ENCODE measurements at regions not wholly inside any gene's neighbourhood (a gene's known extent, or its start where the extent isn't known, plus 50 kb on each side); places are given as distances from the start of the nearest gene placed in this dataset.

DNA sequence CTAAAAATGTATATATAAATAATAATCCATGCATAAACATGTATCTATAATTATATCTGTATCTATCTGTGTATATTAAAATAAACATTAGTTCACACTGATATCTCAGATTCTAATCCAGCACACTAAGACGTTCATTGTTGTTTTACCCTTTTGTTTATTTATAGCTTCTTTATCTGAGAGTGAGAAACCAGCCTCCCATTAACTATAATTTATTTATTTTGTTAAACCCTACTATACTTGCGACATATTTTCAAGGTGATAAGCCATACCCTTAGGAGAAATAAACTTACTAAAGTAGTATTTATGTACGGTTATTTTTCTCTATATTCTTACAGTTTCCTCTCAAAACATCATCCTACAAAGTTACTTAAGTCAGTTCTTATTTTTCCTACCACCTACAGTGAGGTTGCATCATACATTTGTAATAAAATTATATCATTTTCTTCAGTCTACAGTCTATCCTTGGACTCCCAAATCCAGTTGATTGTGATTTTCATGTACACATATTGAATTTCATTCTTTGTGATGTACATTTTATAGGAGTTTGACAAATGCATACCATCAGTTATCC lies 726.4 kb upstream of the FAM174A start:
- ATAC-seq (ENCODE audit: insufficient read depth, low read depth) = no peak
- H3K27ac ChIP-seq (ENCODE audit: low read length) = no peak overlapping the region
- no peak for DNase-seq
- no peak overlapping the region for H2AFZ ChIP-seq (ENCODE audit: low read depth, low read length)
- H3K4me3 ChIP-seq (ENCODE audit: low read depth in 1 of 2, low read length in 2 of 2) = no peak overlapping the region
- no peak overlapping the region for H3K4me2 ChIP-seq (ENCODE audit: insufficient read depth, low read length)
- no peaks in the 10 kb centered on the region for H3K9me3 ChIP-seq (ENCODE audit: insufficient read depth, low read length, severe bottlenecking)
- H3K36me3 ChIP-seq (ENCODE audit: insufficient read depth, low read length) = no peaks in the 10 kb centered on the region
- no peaks in the 10 kb centered on the region for H4K20me1 ChIP-seq (ENCODE audit: insufficient read depth, low read length)
- TF ChIP-seq, protein P1, sequence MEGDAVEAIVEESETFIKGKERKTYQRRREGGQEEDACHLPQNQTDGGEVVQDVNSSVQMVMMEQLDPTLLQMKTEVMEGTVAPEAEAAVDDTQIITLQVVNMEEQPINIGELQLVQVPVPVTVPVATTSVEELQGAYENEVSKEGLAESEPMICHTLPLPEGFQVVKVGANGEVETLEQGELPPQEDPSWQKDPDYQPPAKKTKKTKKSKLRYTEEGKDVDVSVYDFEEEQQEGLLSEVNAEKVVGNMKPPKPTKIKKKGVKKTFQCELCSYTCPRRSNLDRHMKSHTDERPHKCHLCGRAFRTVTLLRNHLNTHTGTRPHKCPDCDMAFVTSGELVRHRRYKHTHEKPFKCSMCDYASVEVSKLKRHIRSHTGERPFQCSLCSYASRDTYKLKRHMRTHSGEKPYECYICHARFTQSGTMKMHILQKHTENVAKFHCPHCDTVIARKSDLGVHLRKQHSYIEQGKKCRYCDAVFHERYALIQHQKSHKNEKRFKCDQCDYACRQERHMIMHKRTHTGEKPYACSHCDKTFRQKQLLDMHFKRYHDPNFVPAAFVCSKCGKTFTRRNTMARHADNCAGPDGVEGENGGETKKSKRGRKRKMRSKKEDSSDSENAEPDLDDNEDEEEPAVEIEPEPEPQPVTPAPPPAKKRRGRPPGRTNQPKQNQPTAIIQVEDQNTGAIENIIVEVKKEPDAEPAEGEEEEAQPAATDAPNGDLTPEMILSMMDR (IDR thresholded peaks at IDR 0.05; ENCODE audit: borderline replicate concordance, extremely low read depth, low read length, poor library complexity, severe bottlenecking) = no peak
- TF ChIP-seq EZH2 (IDR thresholded peaks at IDR 0.05; ENCODE audit: borderline replicate concordance, low read depth, low read length, severe bottlenecking) = no peak
- H3K27me3 ChIP-seq (ENCODE audit: insufficient read depth, low read length, poor library complexity) = no peaks in the 10 kb centered on the region
- H3K9ac ChIP-seq (ENCODE audit: low read depth, low read length) = no peak overlapping the region
- H3K79me2 ChIP-seq (ENCODE audit: insufficient read depth, low read length) = no peaks in the 10 kb centered on the region
- H3K4me1 ChIP-seq (ENCODE audit: insufficient read depth, low read length) = no peaks in the 10 kb centered on the region

DNA sequence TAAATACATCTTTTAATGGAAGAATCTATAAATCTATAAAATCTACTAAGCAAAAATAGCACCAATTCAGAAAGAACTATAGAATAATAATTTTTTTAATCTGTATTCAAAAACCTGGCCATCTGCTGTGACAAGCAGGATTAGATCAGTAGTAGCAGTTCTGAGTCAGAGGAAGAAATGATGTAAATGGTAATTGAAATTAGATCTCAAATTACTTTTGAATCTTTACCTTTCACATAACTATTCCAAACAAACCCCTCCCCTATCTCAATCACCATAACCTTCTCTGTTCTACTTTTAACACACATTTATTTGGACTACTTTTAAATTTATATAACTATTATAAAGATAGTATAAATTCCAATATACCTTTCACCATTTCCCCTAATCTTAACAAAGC lies 727.8 kb upstream of the FAM174A start:
- no peak overlapping the region for H3K9ac ChIP-seq (ENCODE audit: low read depth, low read length)
- H3K4me2 ChIP-seq (ENCODE audit: insufficient read depth, low read length) = no peak overlapping the region
- TF ChIP-seq, protein P1 (IDR thresholded peaks at IDR 0.05; ENCODE audit: borderline replicate concordance, extremely low read depth, low read length, poor library complexity, severe bottlenecking) = no peak
- TF ChIP-seq EZH2 (IDR thresholded peaks at IDR 0.05; ENCODE audit: borderline replicate concordance, low read depth, low read length, severe bottlenecking) = no peak
- no peaks in the 10 kb centered on the region for H3K4me1 ChIP-seq (ENCODE audit: insufficient read depth, low read length)
- no peak overlapping the region for H3K27ac ChIP-seq (ENCODE audit: low read length)
- ATAC-seq (ENCODE audit: insufficient read depth, low read depth) (no peak), DNase-seq (no peak)
- no peaks in the 10 kb centered on the region for H3K36me3 ChIP-seq (ENCODE audit: insufficient read depth, low read length)
- no peaks in the 10 kb centered on the region for H4K20me1 ChIP-seq (ENCODE audit: insufficient read depth, low read length)
- no peaks in the 10 kb centered on the region for H3K9me3 ChIP-seq (ENCODE audit: insufficient read depth, low read length, severe bottlenecking)
- H2AFZ ChIP-seq (ENCODE audit: low read depth, low read length) = no peak overlapping the region
- H3K27me3 ChIP-seq (ENCODE audit: insufficient read depth, low read length, poor library complexity) = no peaks in the 10 kb centered on the region
- H3K79me2 ChIP-seq (ENCODE audit: insufficient read depth, low read length) = no peaks in the 10 kb centered on the region
- H3K4me3 ChIP-seq (ENCODE audit: low read depth in 1 of 2, low read length in 2 of 2) = no peak overlapping the region

DNA sequence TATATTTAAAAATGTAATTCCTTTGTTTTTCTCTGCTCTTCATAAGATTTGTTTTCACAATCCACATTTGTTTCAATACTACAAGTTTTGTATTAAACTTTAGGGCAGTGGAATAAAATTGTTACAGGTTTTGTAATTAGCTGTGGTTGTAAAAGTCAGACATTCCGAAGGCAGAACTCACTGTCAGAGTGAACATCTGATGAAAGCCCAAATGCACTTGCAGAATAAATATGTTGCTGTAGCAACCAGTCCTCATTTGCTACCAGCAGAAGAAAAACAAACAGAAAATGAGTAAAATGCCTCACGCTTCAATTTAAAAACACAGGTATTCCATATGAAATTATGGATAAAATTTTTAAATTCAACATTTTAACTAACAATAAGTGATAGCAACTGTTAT lies 740.1 kb upstream of the FAM174A start:
- Histone ChIP-seq H3K27ac (ENCODE audit: low read length) (no peak overlapping the region), H3K9ac (ENCODE audit: low read depth, low read length) (no peak overlapping the region), H3K79me2 (ENCODE audit: insufficient read depth, low read length) (no peaks in the 10 kb centered on the region), H3K36me3 (ENCODE audit: insufficient read depth, low read length) (no peaks in the 10 kb centered on the region), H3K27me3 (ENCODE audit: insufficient read depth, low read length, poor library complexity) (no peaks in the 10 kb centered on the region), H3K4me3 (ENCODE audit: low read depth in 1 of 2, low read length in 2 of 2) (no peak overlapping the region), H2AFZ (ENCODE audit: low read depth, low read length) (no peak overlapping the region), H3K9me3 (ENCODE audit: insufficient read depth, low read length, severe bottlenecking) (no peaks in the 10 kb centered on the region), H3K4me1 (ENCODE audit: insufficient read depth, low read length) (no peaks in the 10 kb centered on the region), H3K4me2 (ENCODE audit: insufficient read depth, low read length) (no peak overlapping the region), H4K20me1 (ENCODE audit: insufficient read depth, low read length) (no peaks in the 10 kb centered on the region)
- TF ChIP-seq, protein P1 (IDR thresholded peaks at IDR 0.05; ENCODE audit: borderline replicate concordance, extremely low read depth, low read length, poor library complexity, severe bottlenecking) = no peak
- no peak for TF ChIP-seq EZH2 (IDR thresholded peaks at IDR 0.05; ENCODE audit: borderline replicate concordance, low read depth, low read length, severe bottlenecking)
- DNase-seq (no peak), ATAC-seq (ENCODE audit: insufficient read depth, low read depth) (no peak)

DNA sequence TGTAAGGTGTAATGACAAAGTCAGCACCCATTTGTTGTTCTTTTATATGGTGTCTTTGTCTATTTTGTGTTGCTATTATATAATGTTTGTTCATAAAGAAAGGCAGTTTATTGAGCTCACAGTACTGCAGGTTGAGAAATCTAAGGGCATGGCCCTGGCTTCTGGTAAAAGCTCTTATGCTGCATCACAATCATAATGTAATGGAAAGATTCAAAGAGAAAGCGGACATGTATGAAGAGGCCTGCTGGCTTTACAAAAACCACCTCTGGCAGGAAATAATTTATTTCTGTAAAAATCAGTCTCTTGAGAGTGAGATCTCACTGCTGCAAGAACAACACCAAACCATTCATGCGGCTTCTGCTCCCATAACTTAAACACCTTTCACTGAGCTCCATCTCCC lies 746.7 kb upstream of the FAM174A start:
- DNase-seq = no peak
- Histone ChIP-seq H3K4me2 (ENCODE audit: insufficient read depth, low read length) (no peak overlapping the region), H3K36me3 (ENCODE audit: insufficient read depth, low read length) (no peaks in the 10 kb centered on the region), H4K20me1 (ENCODE audit: insufficient read depth, low read length) (no peaks in the 10 kb centered on the region), H3K27me3 (ENCODE audit: insufficient read depth, low read length, poor library complexity) (no peaks in the 10 kb centered on the region), H2AFZ (ENCODE audit: low read depth, low read length) (no peak overlapping the region), H3K9me3 (ENCODE audit: insufficient read depth, low read length, severe bottlenecking) (no peaks in the 10 kb centered on the region), H3K27ac (ENCODE audit: low read length) (no peak overlapping the region), H3K4me1 (ENCODE audit: insufficient read depth, low read length) (no peaks in the 10 kb centered on the region), H3K4me3 (ENCODE audit: low read depth in 1 of 2, low read length in 2 of 2) (no peak overlapping the region), H3K79me2 (ENCODE audit: insufficient read depth, low read length) (no peaks in the 10 kb centered on the region), H3K9ac (ENCODE audit: low read depth, low read length) (no peak overlapping the region)
- no peak for ATAC-seq (ENCODE audit: insufficient read depth, low read depth)
- TF ChIP-seq EZH2 (IDR thresholded peaks at IDR 0.05; ENCODE audit: borderline replicate concordance, low read depth, low read length, severe bottlenecking) = no peak
- TF ChIP-seq, protein P1 (IDR thresholded peaks at IDR 0.05; ENCODE audit: borderline replicate concordance, extremely low read depth, low read length, poor library complexity, severe bottlenecking) = no peak
